Calu3 (cell line): ENCODE measurements at regions not wholly inside any gene's neighbourhood (a gene's known extent, or its start where the extent isn't known, plus 50 kb on each side); places are given as distances from the start of the nearest gene placed in this dataset.

Experiments used
- BruUV-seq: library from RNA; stranded (reverse); fragments of 400-500 nt; replicated peaks from 2 replicates; lab custom pipeline; 2021; lab: Mats Ljungman, UMichigan
- CTCF ChIA-PET: fragments of 300-600 bp; sonication (Branson Sonifier 250); formaldehyde crosslinking; loops from one replicate; lab custom pipeline; 2022; ENCODE audit warnings: antibody characterized with exemption; lab: Charles Lee
- DNase-seq: peaks from one replicate; pipeline ENCODE4 v3.0.0; 2022
- H3K27ac Mint-ChIP-seq: one replicate; pipeline ENCODE4 v1.8.0; 2022; ENCODE audit warnings: mixed read lengths; ENCODE audit not compliant: unreplicated experiment
- H3K27me3 Mint-ChIP-seq: one replicate; pipeline ENCODE4 v1.8.0; 2022; ENCODE audit warnings: mixed read lengths; ENCODE audit not compliant: unreplicated experiment
- H3K36me3 Mint-ChIP-seq: one replicate; pipeline ENCODE4 v1.8.0; 2022; ENCODE audit warnings: mild to moderate bottlenecking, moderate library complexity, mixed read lengths; ENCODE audit not compliant: insufficient read depth, unreplicated experiment
- H3K4me1 Mint-ChIP-seq: one replicate; pipeline ENCODE4 v1.8.0; 2022; ENCODE audit warnings: mild to moderate bottlenecking, low read depth, mixed read lengths; ENCODE audit not compliant: unreplicated experiment
- H3K4me3 Mint-ChIP-seq: one replicate; pipeline ENCODE4 v1.8.0; 2022; ENCODE audit warnings: mild to moderate bottlenecking, low read depth, moderate library complexity, mixed read lengths; ENCODE audit not compliant: unreplicated experiment
- H3K9me3 Mint-ChIP-seq: one replicate; pipeline ENCODE4 v1.8.0; 2022; ENCODE audit warnings: low read depth, mixed read lengths; ENCODE audit not compliant: unreplicated experiment
- intact Hi-C: fragments of 100-400 bp; cut with micrococcal nuclease; formaldehyde crosslinking; loops from one replicate; pipeline ENCODE4 v1.10.0; 2022; ENCODE audit not compliant: unreplicated experiment
- TF ChIP-seq, protein P1 (sequence below): fragments of 200-600 bp; IDR thresholded peaks from one replicate; pipeline ENCODE4 v1.8.0; 2022; ENCODE audit warnings: antibody characterized with exemption; ENCODE audit not compliant: unreplicated experiment

DNA sequence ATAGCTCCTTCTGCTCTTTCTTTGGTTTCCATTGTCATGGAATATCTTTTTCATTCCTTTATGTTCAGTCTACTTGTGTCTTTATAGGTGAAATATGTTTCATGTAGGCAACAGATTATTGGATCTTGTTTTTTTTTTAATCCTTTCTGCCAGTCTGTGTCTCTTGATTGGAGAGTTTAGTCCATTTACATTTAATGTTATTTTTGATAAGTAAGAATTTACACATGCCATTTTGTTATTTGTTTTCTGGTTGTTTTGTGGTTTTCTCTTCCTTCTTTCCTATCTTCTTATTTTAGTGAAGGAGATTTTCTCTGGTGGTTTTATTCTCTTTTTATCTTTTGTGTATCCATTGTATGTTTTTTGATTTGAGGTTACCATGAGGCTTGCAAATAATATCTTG is 52.5 kb upstream of the TAS2R16 start:
- Mint-ChIP-seq H3K27me3 (no peaks in the 10 kb centered on the region), H3K4me1 (no peaks in the 10 kb centered on the region), H3K27ac (no peak overlapping the region), H3K9me3 (peaks cover 5% of the 10 kb centered on the region), H3K4me3 (no peak overlapping the region), H3K36me3 (no peaks in the 10 kb centered on the region)
- DNase-seq = no peak
- BruUV-seq = no TSS peak
- TF ChIP-seq, protein P1, sequence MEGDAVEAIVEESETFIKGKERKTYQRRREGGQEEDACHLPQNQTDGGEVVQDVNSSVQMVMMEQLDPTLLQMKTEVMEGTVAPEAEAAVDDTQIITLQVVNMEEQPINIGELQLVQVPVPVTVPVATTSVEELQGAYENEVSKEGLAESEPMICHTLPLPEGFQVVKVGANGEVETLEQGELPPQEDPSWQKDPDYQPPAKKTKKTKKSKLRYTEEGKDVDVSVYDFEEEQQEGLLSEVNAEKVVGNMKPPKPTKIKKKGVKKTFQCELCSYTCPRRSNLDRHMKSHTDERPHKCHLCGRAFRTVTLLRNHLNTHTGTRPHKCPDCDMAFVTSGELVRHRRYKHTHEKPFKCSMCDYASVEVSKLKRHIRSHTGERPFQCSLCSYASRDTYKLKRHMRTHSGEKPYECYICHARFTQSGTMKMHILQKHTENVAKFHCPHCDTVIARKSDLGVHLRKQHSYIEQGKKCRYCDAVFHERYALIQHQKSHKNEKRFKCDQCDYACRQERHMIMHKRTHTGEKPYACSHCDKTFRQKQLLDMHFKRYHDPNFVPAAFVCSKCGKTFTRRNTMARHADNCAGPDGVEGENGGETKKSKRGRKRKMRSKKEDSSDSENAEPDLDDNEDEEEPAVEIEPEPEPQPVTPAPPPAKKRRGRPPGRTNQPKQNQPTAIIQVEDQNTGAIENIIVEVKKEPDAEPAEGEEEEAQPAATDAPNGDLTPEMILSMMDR = no peak
- intact Hi-C loops = no loop called here
- CTCF ChIA-PET = no interaction called here
